ENCODE measurements at regions not wholly inside any gene's neighbourhood (a gene's known extent, or its start where the extent isn't known, plus 50 kb on each side); places are given as distances from the start of the nearest gene placed in this dataset.

- no peak for TF ChIP-seq REST (IDR thresholded peaks at IDR 0.05; ENCODE audit: insufficient read depth in 1 of 2, low read depth in 2 of 2, low read length in 2 of 2)
Measured at GRCh38 chr16:63283721-63284120, 1247.5 kb upstream of the CDH8 start.

GRCh38 chr16:63244631-63245030, 1208.4 kb upstream of the CDH8 start:
- TF ChIP-seq FOXP2 (optimal IDR thresholded peaks at IDR 0.05; ENCODE audit: borderline replicate concordance, extremely low read depth, extremely low read length, insufficient read depth) (no peak), SIN3A (IDR thresholded peaks at IDR 0.05; ENCODE audit: borderline replicate concordance, insufficient read depth, low read length) (no peak), POLR2AphosphoS5 (IDR thresholded peaks at IDR 0.05; ENCODE audit: low read depth, low read length) (no peak), REST (IDR thresholded peaks at IDR 0.05; ENCODE audit: insufficient read depth in 1 of 2, low read depth in 2 of 2, low read length in 2 of 2) (no peak), TAF1 (IDR thresholded peaks at IDR 0.05; ENCODE audit: borderline replicate concordance, insufficient read depth, low read length) (no peak)

- TF ChIP-seq POLR2AphosphoS5 (IDR thresholded peaks at IDR 0.05; ENCODE audit: low read depth, low read length) (no peak), SIN3A (IDR thresholded peaks at IDR 0.05; ENCODE audit: borderline replicate concordance, insufficient read depth, low read length) (no peak), FOXP2 (optimal IDR thresholded peaks at IDR 0.05; ENCODE audit: borderline replicate concordance, extremely low read depth, extremely low read length, insufficient read depth) (no peak), TAF1 (IDR thresholded peaks at IDR 0.05; ENCODE audit: borderline replicate concordance, insufficient read depth, low read length) (no peak), REST (IDR thresholded peaks at IDR 0.05; ENCODE audit: insufficient read depth in 1 of 2, low read depth in 2 of 2, low read length in 2 of 2) (no peak)
Measured at GRCh38 chr16:63241497-63242028, 1205.3 kb upstream of the CDH8 start.

GRCh38 chr16:63239065-63239570, 1202.9 kb upstream of the CDH8 start:
- TF ChIP-seq TAF1 (IDR thresholded peaks at IDR 0.05; ENCODE audit: borderline replicate concordance, insufficient read depth, low read length): no peak
- TF ChIP-seq POLR2AphosphoS5 (IDR thresholded peaks at IDR 0.05; ENCODE audit: low read depth, low read length): no peak
- no peak for TF ChIP-seq REST (IDR thresholded peaks at IDR 0.05; ENCODE audit: insufficient read depth in 1 of 2, low read depth in 2 of 2, low read length in 2 of 2)
- TF ChIP-seq FOXP2 (optimal IDR thresholded peaks at IDR 0.05; ENCODE audit: borderline replicate concordance, extremely low read depth, extremely low read length, insufficient read depth): no peak
- TF ChIP-seq SIN3A (IDR thresholded peaks at IDR 0.05; ENCODE audit: borderline replicate concordance, insufficient read depth, low read length): no peak

GRCh38 chr16:63230421-63231040, 1194.3 kb upstream of the CDH8 start:
- TF ChIP-seq FOXP2 (optimal IDR thresholded peaks at IDR 0.05; ENCODE audit: borderline replicate concordance, extremely low read depth, extremely low read length, insufficient read depth): no peak
- TF ChIP-seq REST (IDR thresholded peaks at IDR 0.05; ENCODE audit: insufficient read depth in 1 of 2, low read depth in 2 of 2, low read length in 2 of 2): no peak
- TF ChIP-seq POLR2AphosphoS5 (IDR thresholded peaks at IDR 0.05; ENCODE audit: low read depth, low read length): no peak
- no peak for TF ChIP-seq TAF1 (IDR thresholded peaks at IDR 0.05; ENCODE audit: borderline replicate concordance, insufficient read depth, low read length)
- no peak for TF ChIP-seq SIN3A (IDR thresholded peaks at IDR 0.05; ENCODE audit: borderline replicate concordance, insufficient read depth, low read length)

All from PFSK-1 (cell line).